HEK293 (cell line): ENCODE measurements at regions not wholly inside any gene's neighbourhood (a gene's known extent, or its start where the extent isn't known, plus 50 kb on each side); places are given as distances from the start of the nearest gene placed in this dataset.

Source experiments
- CTCF ChIA-PET: fragments of 350-600 bp; formaldehyde crosslinking; extraction: SDS; loops from one replicate; lab custom pipeline; 2021; ENCODE audit warnings: antibody characterized with exemption; lab: Yijun Ruan, JAX
- POLR2A ChIA-PET: fragments of 300-600 bp; formaldehyde crosslinking; extraction: SDS; loops from one replicate; lab custom pipeline; 2020; ENCODE audit warnings: antibody characterized with exemption, inconsistent platforms; lab: Yijun Ruan, JAX
- H3K27ac ChIP-seq: fragments of 200-500 bp; sonication (Bioruptor generic); 2 replicates; pipeline ENCODE4 v1.5.1; 2014; ENCODE audit warnings: low read depth, low read length, control low read depth, inconsistent platforms; ENCODE audit errors: extremely low read depth
- H3K36me3 ChIP-seq, 2 experiments: fragments of 200-500 bp in 1 of 2; sonication (Bioruptor generic) in 1 of 2; 1 replicate in 1 of 2; 2 replicates in 1 of 2; pipeline ENCODE4 v1.5.1; 2014 to 2017; ENCODE audit warnings: inconsistent platforms in 2 of 2, low read length in 2 of 2; ENCODE audit not compliant: control insufficient read depth in 2 of 2, insufficient read depth in 1 of 2
- H3K4me1 ChIP-seq: fragments of 200-500 bp; sonication (Bioruptor generic); 2 replicates; pipeline ENCODE4 v1.5.1; 2014; ENCODE audit warnings: mild to moderate bottlenecking, low read length, inconsistent platforms; ENCODE audit not compliant: control insufficient read depth, insufficient read depth
- H3K4me3 ChIP-seq: 2 replicates; pipeline ENCODE4 v1.5.1; 2011; ENCODE audit warnings: low read depth, mild to moderate bottlenecking, control low read depth, low read length, moderate library complexity
- H3K9me3 ChIP-seq: fragments of 200-500 bp; sonication (Bioruptor generic); 2 replicates; pipeline ENCODE4 v1.5.1; 2014; ENCODE audit warnings: low read depth, low read length, inconsistent platforms; ENCODE audit not compliant: control insufficient read depth, insufficient read depth
- FEZF1 ChIP-seq: fragments of 450-650 bp; formaldehyde crosslinking; IDR thresholded peaks from 2 replicates; pipeline ENCODE4 v1.5.1; 2016; ENCODE audit warnings: missing biosample characterization, missing genetic modification characterization
- GLIS1 ChIP-seq: fragments of 450-650 bp; formaldehyde crosslinking; IDR thresholded peaks from 2 replicates; pipeline ENCODE4 v1.5.1; 2016; ENCODE audit warnings: missing biosample characterization, missing genetic modification characterization
- KLF10 ChIP-seq: fragments of 450-650 bp; IDR thresholded peaks from 2 replicates; pipeline ENCODE4 v1.5.1; 2018; ENCODE audit warnings: missing biosample characterization, mild to moderate bottlenecking, missing genetic modification characterization
- KLF17 ChIP-seq: fragments of 450-650 bp; formaldehyde crosslinking; IDR thresholded peaks from 2 replicates; pipeline ENCODE4 v1.5.1; 2016; ENCODE audit warnings: missing biosample characterization, missing genetic modification characterization
- PATZ1 ChIP-seq: fragments of 450-650 bp; formaldehyde crosslinking; IDR thresholded peaks from 2 replicates; pipeline ENCODE4 v1.5.1; 2016; ENCODE audit warnings: missing biosample characterization, missing genetic modification characterization
- PRDM2 ChIP-seq: fragments of 450-650 bp; formaldehyde crosslinking; IDR thresholded peaks from 2 replicates; pipeline ENCODE4 v1.5.1; 2016; ENCODE audit warnings: missing biosample characterization, missing genetic modification characterization, borderline replicate concordance
- ZBTB49 ChIP-seq: fragments of 450-650 bp; formaldehyde crosslinking; IDR thresholded peaks from 2 replicates; pipeline ENCODE4 v1.5.1; 2016; ENCODE audit warnings: missing biosample characterization, missing genetic modification characterization, low read depth
- ZNF26 ChIP-seq: fragments of 450-650 bp; formaldehyde crosslinking; IDR thresholded peaks from 2 replicates; pipeline ENCODE4 v1.5.1; 2016; ENCODE audit warnings: missing biosample characterization, missing genetic modification characterization
- ZNF292 ChIP-seq: fragments of 450-650 bp; formaldehyde crosslinking; IDR thresholded peaks from 2 replicates; pipeline ENCODE4 v1.5.1; 2016; ENCODE audit warnings: low read depth, missing biosample characterization, missing genetic modification characterization, borderline replicate concordance
- ZNF324 ChIP-seq: fragments of 450-650 bp; formaldehyde crosslinking; IDR thresholded peaks from 2 replicates; pipeline ENCODE4 v1.5.1; 2016; ENCODE audit warnings: missing biosample characterization, missing genetic modification characterization
- ZNF426 ChIP-seq: fragments of 450-650 bp; formaldehyde crosslinking; IDR thresholded peaks from 2 replicates; pipeline ENCODE4 v1.5.1; 2017; ENCODE audit warnings: missing biosample characterization, missing genetic modification characterization, mild to moderate bottlenecking, inconsistent platforms, moderate library complexity
- ZNF518A ChIP-seq: fragments of 450-650 bp; formaldehyde crosslinking; conservative IDR thresholded peaks from 2 replicates; pipeline ENCODE4 v1.5.1; 2016; ENCODE audit warnings: low read depth, missing biosample characterization, missing genetic modification characterization
- ZNF530 ChIP-seq: fragments of 450-650 bp; formaldehyde crosslinking; IDR thresholded peaks from 2 replicates; pipeline ENCODE4 v1.5.1; 2016; ENCODE audit warnings: low read depth, missing biosample characterization, missing genetic modification characterization
- ZNF660 ChIP-seq: fragments of 450-650 bp; IDR thresholded peaks from 2 replicates; pipeline ENCODE4 v1.5.1; 2018; ENCODE audit warnings: missing biosample characterization, mild to moderate bottlenecking, missing genetic modification characterization
- ZNF701 ChIP-seq: fragments of 450-650 bp; formaldehyde crosslinking; IDR thresholded peaks from 2 replicates; pipeline ENCODE4 v1.5.1; 2016; ENCODE audit warnings: missing biosample characterization, missing genetic modification characterization
- ZNF768 ChIP-seq: fragments of 450-650 bp; formaldehyde crosslinking; IDR thresholded peaks from 2 replicates; pipeline ENCODE4 v1.5.1; 2018; ENCODE audit warnings: missing biosample characterization, mild to moderate bottlenecking, missing genetic modification characterization

GRCh38 chr3:72052841-72053409 is 268.0 kb upstream of the PROK2 start (continued):
- TF ChIP-seq ZNF518A (tag by site-specific recombination) (0 out of 2 replicates have a peak, but pooled peaks have one; percentile 33), ZNF292 (no peak), KLF10 (tag by site-specific recombination) (0 out of 2 replicates have a peak, but pooled peaks have one; percentile 25), ZNF660 (tag by site-specific recombination) (peak; percentile 75; the same call in 1 of the 2 replicates), FEZF1 (tag by site-specific recombination) (no peak), PATZ1 (peak; percentile 18; the same call in 1 of the 2 replicates), ZNF324 (tag by site-specific recombination) (no peak)

GRCh38 chr3:72050771-72051170 is 265.8 kb upstream of the PROK2 start:
- Histone ChIP-seq H3K4me1 (no peaks in the 10 kb centered on the region), H3K9me3 (no peaks in the 10 kb centered on the region), H3K4me3 (no peak overlapping the region), H3K36me3 (no peaks in the 10 kb centered on the region), H3K27ac (no peak overlapping the region)
- ChIA-PET POLR2A (no interaction called here), CTCF (no interaction called here)
- TF ChIP-seq ZNF701 (tag by site-specific recombination) (no peak), ZNF530 (tag by site-specific recombination) (no peak), ZNF768 (no peak), ZNF426 (tag by site-specific recombination) (no peak), GLIS1 (no peak), ZNF26 (tag by site-specific recombination) (no peak), KLF17 (tag by site-specific recombination) (no peak), PRDM2 (tag by site-specific recombination) (no peak), ZBTB49 (tag by site-specific recombination) (no peak)
